SKM-1 (cell line): ENCODE measurements at regions not wholly inside any gene's neighbourhood (a gene's known extent, or its start where the extent isn't known, plus 50 kb on each side); places are given as distances from the start of the nearest gene placed in this dataset.

ENCODE experiments used
- DNase-seq: peaks from one replicate; lab custom pipeline; 2025; ENCODE audit not compliant: unreplicated experiment; lab: John Stamatoyannopoulos, UW

DNA sequence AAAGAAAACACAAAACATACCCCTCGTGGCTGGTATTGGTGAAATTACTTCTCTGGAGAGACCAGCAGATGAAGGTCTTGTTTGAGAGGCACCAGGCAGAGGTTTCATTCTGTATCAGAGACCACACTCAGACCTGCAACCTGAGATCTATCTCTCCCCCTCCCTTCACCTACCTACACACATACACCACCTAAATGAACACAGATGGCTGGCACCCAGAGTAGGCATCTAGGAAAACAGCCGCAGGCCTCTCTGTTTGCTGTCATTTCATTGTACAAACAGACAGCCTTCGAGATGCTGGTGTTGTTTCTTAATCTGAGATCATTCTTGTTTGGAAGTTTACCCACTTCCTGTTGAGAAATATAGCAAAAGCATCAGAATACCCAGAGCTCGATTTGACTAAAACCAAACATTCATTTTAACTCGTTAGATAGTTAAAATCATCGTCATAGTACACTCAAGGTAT lies 173.9 kb upstream of the SLC25A13 start:
- DNase-seq = no peak

DNA sequence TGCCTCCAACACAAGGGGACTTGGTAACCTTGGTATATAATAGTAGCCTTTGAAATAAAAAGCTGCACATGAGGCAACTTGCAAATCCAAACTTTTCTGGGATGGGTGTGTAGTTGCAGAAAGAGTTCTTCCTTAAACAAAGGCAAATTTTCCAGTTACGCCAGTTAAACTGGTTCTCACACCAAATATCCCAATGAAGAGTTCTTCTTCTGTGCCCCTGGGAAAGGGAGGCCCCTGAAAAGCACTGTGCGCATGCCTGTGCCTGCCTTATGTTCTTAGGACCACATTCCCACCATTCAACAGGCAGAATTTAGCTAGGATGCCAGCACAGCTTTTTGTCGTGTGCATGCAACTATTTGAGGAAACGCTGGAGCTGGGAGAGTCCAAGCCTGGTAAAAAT lies 164.8 kb upstream of the SLC25A13 start:
- no peak for DNase-seq

DNA sequence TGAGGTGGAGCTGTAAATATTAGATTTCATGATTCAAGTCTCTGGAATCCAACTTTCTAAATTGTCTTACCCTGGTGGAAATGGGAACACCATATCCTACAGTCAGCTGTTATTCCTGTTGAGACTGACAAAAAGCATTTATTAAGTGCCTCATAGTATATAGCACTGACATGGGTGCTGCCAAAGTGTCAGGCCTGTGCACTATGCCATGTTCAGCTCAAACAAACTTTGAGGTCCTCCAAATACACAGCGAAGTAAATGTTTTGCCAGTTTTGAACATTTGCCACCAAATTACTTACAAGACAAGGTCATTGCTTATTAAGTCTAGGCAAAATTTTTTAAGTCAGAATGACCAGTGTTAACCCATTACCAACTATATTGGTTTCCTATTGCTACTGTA lies 162.9 kb upstream of the SLC25A13 start:
- DNase-seq = no peak

DNA sequence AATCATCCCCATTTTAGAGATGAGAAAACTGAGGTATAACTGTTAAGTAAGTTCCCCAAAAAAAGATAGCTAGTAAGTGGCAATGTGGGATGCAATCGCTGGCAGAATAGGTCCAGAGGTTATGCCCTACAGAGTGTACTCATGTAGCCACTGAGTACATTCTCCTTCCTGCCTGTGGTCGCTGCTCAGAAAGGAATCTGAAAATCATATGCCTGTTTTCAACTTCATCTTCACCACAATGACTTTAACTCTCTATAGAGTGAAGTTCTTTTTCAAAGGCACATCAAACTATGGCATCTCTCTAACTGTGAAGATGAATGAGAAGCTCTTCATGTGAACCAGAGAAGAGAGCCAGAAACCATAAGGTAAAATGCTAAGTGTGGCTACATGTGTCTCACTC lies 162.2 kb upstream of the SLC25A13 start:
- no peak for DNase-seq

DNA sequence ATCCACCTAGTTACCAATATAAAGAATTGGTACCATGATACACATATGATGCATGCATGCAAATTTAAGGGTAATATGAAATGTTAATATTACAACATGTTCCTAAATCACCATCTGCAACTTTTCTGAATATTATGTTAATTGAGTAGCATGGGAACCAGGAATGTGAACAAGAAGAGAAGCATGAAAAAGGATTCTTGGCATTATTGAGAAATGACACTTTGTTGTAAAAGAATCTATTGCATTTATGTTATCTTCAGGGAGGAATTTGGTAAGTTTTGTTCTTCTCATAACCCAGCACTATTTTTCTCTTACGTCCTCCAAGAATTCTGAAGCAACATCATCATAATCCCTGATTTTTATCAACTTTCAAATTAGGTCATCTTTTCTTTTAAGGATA lies 159.9 kb upstream of the SLC25A13 start:
- no peak for DNase-seq

DNA sequence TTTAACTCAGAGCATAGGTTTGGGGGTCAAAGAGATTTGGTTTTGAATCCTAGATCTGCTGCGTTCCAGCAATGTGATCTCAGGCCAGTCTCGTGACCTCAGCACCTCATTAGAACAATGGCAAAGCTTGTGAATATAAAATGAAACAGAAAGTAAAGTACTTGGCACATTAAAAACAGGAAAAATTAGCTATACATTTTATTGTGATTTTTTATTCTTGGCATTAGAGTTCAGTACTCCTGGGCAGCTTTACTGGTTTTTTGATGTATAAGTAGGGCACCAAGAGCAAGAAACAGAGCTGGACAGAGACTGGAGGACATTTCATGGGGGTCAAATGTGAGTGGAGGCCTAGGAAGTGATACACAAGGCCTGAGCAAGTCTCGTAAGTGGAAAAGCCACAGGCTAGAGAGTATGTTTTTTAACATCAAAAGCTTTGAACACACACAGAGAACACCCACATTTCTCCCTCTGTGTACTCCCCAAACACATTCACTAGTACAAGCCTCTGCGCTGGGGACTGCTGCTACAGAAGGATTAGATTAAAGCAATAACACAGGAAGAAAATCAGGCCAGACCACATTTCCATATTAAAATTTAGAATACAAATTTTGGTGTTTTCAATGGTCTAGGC lies 157.2 kb upstream of the SLC25A13 start:
- no peak for DNase-seq

DNA sequence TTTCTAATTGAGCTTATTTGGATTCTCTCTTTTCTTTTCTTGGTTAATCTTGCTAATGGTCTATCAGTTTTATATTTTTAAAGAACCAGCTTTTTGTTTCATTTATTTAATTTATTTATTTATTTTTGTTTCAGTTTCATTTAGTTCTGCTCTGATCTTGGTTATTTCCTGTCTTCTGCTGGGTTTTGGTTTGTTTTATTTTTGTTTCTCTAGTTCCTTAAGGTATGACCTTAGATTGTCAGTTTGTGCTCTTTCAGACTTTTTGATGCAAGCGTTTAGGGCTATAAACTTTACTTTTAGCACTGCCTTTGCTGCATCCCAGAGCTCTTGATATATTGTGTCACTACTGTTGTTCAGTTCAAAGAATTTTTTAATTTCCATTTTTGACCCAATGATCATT lies 149.7 kb upstream of the SLC25A13 start:
- no peak for DNase-seq

DNA sequence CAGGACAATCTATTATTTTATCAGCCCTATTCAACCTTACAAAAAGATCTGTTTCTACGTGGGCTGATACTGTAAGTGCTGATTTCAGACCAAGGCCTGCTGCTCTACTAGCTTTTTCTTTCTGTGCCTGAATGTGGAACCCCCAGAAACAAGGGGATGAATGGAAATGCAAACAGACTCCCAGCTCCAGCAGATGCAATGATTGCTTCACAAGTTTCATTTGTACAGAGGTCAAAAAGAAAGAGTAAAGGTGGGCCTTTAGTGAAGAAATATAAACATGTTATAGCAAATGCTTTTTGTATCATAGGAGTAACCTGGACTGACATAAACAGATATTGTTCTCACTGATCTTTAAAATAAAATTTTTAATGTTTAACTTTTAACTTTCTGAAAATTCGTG lies 130.2 kb upstream of the SLC25A13 start:
- DNase-seq = no peak

DNA sequence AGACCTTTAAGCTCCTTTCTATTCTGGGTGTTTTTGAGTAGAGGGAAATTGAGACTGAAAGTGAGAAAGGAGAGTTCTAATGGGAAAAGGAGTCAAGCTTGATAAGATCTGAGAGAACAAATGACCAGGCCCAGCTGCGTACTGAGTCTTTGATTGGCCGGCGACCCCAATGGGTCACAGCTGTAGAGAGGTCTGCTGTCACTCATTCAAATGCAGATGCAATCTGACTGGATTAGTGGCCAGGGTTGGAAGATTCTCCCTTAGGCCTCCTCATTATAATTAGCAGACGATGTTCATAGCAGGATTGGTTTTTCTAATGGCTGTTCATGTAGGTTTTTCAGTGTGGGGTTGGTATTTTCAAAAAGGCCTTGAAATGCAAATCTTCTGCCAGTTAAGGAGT lies 127.2 kb upstream of the SLC25A13 start:
- no peak for DNase-seq

DNA sequence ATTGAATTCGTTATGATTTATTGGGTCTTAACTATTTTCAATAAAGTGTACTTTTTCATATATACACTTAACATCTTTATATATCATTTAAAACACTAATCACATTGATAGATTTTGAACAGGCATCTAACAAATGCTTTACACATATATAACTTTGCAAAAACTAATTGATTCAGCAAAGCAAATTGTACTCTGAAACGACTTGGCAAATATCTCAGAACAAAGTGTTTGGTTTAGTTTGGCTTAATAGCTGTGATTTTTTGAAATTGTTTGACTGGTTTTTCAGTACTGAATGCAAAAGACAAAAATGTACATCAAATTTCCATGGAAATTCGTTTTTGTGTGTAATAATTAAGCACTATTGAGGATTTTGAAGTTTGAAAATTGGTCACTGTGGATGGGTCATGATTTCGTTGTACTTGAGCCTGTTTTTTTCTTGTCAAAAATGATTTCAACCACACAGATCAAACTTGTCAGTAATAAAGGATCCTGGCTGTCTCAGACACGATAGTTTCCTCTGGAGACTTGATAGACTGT lies 125.3 kb upstream of the SLC25A13 start:
- no peak for DNase-seq

DNA sequence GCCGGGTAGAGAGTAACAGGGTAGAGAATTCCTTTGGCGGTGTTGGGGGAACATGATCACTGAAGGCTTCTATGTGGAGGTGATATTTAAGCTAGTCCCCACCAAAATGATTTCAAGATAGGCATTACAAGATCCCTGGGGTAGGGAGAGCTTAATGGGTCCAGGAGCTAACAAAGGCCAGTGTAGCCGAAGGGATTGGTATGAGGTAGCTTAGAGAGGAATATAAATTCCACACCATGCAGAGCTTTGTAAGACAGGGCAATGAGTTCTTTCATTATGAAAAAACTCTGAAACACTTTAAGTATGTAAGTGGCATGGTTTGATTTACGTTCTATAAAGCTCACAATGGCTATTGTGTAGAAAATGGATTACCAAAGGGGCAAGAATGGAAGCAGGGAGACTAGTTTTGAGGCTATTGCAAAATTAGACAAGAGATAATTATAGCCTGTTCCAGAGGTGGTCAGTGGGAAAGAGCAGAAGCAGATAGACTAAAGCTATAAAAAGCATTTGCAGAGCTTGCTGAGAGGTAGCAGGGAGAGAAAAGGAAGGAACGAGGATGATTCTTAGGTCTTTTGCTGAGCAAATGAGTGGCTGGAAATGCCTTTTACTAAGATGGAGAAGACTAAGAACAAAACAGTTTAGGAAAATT lies 119.7 kb upstream of the SLC25A13 start:
- no peak for DNase-seq

DNA sequence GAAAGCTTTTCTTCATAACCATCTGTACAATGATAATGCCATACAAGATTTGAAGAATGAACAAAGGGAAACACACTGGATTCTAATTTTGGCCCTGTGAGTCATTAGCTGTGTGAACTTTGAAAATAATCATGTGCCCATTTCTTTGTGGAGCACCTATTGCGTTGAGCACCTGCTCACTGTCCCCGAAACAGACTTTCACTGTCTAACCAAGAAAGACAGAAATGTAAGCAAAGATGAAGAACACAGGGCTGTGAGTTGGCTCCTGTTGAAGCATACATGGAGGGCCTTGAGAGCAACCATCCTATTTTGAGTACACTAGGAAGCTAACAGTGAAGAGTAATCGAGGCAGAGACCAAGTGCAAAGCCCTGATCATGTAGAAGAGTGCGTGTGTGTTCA lies 118.4 kb upstream of the SLC25A13 start:
- no peak for DNase-seq

DNA sequence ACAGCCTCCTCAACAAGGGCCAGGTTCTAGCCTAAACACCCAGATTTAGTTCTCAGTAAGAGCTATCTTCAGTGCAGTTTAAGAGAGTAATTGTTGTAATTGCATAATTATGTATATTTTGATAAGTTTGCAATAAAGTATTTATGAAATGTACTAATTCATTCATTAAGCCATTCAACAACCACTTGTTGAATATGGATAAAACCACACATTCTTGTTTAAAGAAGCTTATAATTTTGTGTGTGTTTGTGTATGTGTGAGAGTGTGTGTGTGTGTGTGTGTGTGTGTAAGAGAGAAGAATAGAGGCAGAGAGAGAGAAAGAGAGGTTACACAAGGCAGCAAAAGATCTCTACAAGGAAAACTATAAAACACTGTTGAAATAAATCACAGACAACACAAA lies 115.0 kb upstream of the SLC25A13 start:
- DNase-seq = no peak

DNA sequence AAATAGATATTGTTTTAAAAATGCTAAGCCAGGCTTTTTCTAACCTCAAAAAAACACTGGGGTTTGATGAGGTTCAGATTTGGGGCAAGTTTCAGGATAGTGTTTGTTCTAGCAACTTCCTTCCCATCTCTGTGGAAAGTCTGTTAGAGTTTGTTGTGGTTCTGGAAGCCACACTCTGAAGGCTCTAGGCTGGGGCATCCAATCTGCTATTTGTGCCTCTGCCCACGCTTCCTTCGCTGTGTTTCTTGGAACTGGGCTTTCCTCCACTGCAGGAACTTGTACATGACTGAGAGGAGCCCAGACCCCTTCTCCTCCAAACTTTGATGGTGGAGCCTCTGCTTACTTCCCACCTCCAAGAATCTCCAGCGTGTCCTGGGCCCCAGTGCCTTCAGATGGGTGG lies 108.5 kb upstream of the SLC25A13 start:
- no peak for DNase-seq

DNA sequence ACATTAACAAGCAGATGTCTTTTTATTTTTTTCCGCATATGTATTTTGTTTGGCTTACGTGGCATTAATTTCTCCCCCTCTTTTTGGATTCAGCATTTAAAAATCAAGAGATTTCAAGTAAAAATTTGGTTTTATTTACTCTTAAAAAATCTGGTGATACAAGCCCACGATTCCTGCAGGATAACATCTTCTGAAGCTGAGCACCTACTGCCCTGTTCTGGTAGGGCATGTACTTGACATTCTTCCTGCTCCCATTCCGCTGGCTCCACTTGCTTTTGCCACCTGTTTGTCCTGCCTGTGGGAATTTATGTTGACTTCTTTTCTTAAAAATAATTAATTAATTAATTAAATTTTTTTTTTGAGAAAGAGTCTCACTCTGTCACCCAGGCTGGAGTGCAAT lies 105.2 kb upstream of the SLC25A13 start:
- no peak for DNase-seq

DNA sequence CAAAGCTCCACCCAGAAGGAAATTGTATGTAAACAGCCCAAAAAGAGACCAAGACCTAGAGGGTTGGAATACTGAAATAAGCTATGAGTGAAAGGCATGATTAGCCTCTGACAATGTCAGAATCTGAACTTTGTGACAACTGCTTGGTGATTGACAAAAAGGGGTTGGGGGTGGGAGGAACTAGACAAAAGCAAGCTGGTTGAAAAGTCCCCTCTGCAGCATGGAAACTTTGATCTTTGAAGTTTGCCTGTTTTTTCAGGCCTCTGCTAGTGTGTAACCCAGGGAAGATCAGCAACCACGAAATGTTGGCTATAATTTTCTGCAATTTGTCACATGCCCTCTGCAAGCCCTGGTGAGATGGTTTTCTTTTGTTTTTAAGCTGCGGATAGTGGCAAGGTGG lies 104.8 kb upstream of the SLC25A13 start:
- DNase-seq = no peak

DNA sequence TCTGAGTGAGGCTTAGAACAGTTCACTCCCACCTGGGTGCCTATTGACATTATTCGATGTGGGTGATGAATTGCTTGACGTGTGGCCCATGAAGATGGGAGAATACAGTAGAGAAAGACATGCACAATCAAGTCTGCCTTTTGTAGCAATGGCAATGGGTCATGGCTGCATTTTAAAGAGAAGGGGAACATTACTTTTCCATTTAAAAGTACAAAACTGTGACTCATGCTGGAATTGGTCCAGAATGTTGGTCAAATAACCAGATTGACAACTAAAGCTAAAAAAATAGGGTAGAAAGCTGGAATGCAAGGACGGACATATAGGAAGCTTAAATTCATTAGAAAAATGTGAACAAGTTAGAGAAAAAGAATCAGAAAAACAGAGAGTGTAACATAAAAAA lies 104.1 kb upstream of the SLC25A13 start:
- DNase-seq = no peak

DNA sequence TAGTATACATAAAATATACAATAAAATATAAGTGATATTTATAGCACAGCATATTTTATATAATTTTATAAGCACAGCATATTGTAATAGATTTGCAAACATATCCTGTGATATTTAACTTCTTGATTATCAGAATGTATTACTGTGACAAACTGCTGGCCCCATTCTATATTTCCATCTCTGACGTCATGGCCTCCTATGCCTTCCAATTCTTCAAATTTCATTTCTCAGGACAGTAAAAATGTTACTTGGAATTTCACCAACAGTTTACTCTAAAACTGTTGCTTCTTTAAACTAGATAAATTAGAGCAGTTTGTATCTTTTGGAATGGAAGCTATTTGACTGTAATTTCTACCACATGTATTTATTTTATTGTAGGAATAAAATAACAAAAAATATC lies 102.5 kb upstream of the SLC25A13 start:
- DNase-seq = no peak

DNA sequence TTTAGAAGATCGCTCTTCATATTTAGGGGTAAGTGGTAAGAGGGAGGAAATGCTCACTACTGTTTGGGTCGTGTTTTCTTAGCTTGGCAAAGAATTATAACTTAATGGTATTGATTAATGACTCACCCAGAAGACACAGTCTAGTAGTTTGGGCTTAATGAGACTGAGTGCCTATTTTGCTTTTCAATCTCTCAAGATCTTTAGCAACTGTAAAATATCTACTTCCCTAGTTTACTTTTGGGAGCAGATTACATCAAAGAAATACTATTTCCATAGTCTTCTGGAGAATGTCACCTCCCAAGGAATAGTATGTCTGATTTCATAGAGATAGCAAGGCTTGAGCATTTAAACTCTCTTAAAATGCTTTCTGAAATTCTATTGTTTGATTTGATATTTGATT lies 100.5 kb upstream of the SLC25A13 start:
- no peak for DNase-seq

DNA sequence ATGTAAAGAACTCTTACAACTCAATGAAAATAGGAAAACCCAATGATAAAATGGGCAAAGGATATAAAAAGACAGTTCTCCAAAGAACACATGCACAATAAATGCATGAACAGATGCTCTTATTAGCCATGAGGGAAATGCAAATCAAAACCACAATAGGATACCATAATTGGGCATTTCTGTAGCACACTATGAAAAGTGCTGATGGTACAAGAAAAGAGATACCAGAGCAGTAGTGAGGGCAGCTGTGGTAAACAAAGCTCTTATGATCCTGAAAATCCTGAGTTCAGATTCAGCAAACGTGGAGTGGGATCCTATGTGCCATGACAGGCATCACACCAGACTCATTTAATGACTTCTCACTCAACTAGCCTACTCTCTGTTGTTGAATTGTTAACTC lies 96.7 kb upstream of the SLC25A13 start:
- DNase-seq = no peak

DNA sequence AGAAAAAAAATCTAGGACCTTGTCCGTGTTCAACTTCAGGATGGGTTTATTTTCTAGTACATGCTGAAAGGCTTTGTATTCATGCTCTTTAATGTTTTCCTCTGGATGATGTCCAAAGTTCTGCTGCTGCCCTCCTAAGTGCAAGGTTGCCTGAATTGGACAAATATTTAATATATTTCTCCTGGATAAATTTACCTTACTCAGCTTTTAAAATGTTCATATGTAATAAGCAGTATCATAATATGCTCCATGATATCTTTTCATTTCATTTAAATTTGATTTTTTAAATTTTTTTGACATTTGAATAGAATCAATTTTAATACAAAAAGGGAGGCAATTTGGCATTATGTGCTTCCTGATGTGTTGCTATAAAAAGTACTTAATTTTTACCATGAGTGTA lies 95.9 kb upstream of the SLC25A13 start:
- no peak for DNase-seq

DNA sequence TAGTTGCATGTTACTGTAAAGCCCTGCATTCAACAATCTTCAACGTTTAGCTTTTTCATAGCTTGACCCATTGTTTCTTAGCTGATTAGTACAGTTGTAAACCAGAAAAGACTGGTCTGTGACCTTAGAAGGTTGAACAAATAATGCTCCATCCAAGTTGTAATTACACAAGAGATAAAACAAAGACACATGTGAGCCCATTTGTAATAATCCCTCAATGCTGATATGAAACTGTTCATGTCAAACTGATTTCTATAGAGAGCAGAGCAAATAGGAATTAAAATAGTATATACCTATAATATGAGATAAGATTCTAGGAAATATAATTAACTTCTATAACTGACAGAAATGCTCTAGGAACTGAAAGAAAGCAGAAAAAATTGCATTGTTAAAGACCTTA lies 94.7 kb upstream of the SLC25A13 start:
- no peak for DNase-seq

DNA sequence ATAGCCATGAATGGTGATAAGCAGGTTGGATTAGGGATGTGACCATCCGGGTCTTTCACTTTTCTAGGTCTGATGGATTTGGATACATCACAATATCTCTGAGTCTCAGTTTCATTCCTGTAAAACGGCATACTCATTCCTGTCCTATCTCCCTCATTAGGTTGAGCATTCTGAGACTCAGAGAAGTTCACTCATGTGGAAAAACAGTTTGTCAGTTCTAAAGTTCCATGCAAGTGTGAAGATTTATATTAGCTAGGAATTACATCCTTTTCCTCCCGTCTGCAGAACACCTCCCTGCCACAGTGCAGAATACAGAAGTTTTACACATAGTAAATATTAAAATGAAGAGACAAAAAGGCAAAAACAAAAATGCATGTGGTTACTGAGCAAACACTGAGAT lies 94.2 kb upstream of the SLC25A13 start:
- no peak for DNase-seq
